GM04504 (cell line): ENCODE measurements at regions not wholly inside any gene's neighbourhood (a gene's known extent, or its start where the extent isn't known, plus 50 kb on each side); places are given as distances from the start of the nearest gene placed in this dataset.

Experiments used
- DNase-seq: peaks from one replicate; pipeline ENCODE4 v3.0.0-alpha.2; 2012; ENCODE audit warnings: low read depth

DNA sequence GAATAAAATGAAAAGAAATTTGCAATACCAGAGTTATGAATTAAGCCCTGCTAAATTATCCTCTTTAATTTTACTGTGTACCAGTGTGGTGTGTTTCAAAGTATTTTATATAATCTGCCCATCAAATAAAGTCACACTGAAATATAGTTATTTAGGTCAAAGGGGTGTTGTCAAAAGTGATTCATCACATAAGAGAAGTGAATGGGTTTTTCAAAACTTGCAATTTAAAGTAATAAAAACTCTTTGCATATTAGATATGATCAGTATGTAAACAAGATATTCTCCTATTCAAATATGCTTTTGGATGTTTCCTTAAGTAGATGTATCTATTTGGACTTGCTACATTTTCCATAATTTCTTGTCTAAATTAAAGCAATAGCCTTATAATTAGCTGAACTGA, 1183.0 kb upstream of the CDH18 start:
- DNase-seq = no peak

DNA sequence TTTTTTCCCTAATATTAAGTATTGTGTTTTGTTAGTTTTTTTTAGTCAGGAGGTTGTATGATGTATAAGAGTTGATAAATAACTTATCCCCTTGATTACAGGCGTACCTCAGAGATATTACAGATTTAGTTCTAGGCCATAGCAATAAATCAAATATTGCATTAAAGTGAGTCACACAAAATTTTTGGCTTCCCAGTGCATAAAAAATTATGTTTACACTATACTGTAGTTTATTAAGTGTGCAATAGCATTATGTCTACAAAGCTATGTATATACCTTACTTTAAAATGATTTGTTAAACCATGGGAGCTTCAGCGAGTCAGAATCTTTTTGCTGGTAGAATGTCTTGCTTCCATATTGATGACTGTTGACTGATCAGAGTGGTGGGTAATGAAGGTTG, 1180.6 kb upstream of the CDH18 start:
- DNase-seq = no peak

DNA sequence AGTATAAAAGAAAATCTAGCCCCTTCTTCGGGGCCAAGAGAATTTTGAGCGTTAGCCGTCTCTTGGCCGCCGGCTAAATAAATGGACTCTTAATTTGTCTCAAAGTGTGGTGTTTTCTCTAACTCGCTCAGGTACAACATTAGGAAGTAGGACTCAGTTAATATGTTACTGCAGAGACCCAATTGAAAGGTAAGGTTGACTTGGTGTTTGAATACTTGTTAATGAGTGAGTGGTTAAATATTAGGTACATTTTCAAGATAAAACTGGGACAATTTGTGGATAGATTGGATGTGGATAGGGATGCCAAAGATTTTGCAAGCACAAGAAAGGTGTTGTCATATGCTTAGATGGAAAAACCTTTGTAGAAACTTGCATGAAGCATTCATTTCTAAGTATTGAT, 1177.3 kb upstream of the CDH18 start:
- no peak for DNase-seq

DNA sequence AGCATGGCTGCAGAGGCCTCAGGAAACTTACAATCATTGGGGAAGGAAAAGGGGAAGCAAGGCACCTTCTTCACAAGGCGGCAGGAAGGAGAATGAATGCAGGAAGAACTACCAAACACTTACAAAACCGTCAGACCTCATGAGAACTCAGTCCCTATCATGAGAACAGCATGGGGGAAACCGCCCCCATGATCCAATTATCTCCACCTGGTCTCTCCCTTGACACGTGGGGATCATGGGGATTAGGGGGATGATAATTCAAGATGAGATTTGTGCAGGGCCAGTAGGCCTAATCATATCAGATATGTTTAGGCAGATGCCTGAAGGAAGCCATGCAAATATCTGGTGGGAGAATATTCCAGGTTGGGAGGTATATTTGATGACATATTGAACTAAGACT, 1176.4 kb upstream of the CDH18 start:
- no peak for DNase-seq

DNA sequence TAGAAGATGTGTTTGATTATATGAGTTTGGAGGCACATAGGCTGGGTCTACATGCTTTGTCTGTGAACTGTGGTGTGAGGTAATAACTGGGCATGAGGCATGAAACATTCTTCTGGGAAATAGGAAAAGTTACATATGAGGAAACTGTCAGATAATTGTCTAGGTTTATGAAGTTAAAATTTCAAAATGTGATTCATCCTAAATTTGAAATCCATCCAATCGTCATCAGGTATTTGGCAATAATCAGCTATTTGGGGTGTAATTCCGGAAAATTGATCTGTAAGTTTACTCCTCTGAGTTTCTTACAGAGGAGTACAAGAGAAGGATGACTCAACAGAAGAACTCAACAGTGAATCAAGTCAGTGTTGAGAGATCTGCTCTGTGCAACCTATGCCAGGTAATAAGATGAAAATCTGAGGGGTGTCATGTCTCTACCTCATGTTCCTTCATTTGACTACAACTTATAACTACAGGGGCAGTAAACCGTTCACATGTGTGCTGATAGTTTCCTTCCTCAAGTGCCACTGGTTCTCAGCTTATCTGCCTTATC, 1171.6 kb upstream of the CDH18 start:
- DNase-seq = no peak

DNA sequence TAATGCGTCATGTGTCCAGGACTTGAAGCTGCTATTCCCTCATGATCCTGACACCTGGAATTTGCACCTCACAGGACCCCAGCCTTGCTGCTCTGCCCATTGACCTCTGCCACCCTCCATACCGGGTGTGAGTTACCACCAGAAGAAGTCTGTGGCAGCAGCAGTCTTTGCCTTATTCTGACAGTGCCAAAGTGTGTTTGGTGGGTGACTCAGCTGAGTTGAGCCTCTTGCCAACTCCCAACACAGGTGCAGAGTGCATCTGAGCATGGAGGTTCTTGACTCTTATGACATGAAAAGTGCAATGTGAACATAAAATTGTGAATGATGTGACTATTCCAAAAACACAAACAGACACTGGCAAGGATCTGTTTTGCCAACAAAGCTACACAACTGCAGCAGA, 1166.5 kb upstream of the CDH18 start:
- no peak for DNase-seq

DNA sequence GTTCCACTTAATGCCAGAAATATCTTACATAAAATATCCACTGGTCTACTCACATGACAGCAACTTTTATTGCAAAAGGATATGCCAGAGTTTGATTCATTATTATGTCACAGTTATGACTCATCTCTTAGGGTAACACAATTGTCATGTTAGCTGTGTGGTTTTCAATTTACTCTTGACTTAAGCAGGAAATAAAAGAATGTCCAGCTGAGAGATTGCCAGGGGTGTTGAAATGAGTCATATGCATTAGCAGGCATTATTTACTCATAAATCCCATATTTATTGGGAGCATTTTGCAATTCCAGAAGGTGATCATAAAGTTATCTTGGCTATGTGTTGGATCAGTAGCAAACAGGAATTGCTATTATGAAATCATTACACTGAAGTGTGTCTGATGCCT, 1164.6 kb upstream of the CDH18 start:
- no peak for DNase-seq

DNA sequence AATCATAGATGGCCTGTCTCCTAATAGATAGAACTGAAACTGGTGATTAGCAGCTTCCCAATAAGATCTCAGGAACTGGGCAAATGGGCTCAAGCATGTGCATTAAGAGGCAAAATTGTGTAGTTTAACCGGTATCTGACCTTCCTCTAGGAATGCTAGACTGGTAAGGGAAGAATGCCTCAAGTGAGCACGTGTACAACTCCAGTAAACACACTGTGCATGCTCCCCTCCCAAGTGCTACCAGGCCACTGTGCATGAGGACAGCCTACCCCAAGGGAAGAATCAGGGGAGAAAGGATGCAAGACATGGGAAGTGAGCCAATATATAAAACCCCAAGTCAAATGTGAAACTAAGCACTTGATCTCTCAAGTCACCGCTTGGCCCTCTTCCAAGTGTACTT, 1157.4 kb upstream of the CDH18 start:
- no peak for DNase-seq

DNA sequence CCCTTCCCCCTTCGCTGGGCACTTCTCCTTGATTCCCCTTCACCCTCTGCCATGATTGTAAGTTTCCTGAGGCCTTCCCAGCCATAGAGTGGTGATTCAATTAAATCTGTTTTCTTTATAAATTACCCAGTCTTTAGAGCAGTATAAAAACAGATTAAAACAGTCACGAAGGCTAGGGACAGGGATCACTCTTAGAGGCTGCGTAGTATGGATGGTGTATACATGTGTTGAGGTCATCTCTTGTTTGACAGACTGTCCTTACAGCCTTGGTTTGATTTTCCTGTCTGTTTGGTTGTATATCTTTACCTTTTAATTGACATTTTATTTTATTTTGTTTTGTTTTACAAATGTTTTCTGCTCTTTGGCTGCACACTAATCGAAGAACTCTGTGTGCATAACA, 1155.7 kb upstream of the CDH18 start:
- DNase-seq = no peak

DNA sequence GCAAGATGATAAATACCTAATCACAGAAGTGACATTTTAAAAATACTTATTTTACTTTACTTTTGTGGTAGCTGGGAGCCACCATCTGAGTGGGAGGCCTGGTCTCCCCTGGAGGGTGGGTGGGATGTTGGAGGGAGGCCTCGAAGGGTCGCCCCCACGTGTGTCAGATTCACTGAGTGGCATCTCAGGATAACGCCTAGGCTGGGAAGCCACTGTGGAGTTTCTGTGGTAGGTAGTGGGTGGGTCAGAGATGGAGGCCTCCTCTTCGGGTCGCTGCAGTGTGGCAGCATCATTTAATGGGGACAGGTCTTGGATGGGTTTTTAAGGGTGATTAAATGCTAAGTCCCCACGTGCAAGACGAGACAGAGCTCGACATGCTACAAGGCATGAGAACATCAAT, 1154.8 kb upstream of the CDH18 start:
- no peak for DNase-seq

DNA sequence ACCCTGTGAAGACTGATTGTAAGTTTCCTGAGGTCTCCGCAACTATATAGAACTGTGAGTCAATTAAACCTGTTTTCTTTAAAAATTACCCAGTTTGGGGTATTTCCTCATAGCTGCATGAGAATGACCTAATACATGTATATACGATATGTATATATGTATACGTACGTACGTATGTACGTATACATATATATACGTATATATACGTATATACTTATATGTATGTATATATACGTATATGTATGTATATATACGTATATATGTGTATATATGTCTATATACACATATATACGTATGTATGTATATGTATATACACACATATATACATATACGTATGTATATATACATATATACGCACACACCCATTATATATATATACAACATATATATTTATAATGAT, 1153.0 kb upstream of the CDH18 start:
- DNase-seq = no peak

DNA sequence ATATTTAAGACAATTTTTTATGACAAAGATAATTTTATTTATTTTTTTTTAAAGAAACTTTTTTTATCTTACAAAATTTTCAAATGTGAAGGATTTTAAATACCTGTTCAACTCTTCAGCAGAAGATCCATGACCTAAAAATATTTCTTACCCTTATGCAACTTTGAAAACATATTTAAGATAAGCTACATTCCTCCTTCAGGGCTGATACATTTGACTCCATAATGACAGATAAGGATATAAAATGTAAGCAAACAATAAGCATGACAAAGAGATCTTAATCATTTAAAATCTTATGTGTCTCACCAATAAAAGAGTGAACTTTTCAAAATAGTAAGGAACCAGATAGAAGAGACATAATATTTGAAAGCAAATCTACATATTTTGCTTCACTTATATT, 1138.2 kb upstream of the CDH18 start:
- no peak for DNase-seq

DNA sequence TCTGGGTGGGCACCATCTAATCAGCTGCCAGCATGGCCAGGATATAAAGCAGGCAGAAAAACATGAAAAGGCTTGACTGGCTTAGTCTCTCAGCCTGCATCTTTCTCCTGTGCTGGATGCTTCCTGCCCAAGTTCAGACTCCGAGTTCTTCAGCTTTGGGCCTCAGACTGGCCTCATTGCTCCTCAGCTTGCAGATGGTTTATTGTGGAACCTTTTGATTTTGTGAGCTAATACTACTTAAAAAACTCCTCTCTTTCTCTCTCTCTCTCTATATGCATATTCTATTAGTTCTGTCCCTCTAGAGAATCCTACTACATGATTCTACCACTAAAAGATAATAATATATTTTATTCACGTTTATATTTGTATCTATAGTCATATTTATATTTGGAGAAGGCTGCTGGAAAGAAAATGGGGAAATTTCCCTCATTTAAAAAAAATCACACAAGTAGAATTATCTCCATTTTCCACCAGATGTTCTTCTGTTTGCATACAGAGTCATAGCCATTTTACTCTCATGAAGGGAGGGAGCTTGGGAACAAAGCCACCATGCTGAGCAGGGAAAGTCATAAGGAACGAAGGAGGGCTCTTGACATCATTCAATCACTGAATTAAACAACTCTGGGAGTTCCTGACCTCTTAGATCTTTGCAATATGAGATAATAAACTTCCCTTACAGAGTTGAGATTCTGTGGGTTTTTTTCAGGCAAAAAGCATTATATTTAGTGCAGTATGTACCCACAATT, 1137.4 kb upstream of the CDH18 start:
- DNase-seq = no peak

DNA sequence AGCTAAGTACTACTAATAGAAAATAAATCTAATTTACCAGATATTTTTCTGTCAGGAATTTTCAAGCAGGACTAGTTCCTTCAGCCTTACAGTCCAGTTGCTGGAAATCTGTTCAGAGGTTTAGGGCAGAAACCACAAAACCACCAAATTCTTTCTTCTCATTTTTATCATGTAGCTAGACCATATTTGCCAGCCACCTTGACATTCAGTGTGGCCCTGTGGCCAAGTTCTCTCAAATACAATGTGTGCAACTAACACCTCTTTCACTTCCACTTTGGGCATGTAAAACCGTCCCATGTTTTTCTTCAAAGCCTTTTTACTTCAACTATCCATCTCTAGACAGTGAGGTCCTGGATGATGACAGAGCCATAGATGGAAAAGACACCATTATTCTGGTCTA, 1133.2 kb upstream of the CDH18 start:
- DNase-seq = no peak

DNA sequence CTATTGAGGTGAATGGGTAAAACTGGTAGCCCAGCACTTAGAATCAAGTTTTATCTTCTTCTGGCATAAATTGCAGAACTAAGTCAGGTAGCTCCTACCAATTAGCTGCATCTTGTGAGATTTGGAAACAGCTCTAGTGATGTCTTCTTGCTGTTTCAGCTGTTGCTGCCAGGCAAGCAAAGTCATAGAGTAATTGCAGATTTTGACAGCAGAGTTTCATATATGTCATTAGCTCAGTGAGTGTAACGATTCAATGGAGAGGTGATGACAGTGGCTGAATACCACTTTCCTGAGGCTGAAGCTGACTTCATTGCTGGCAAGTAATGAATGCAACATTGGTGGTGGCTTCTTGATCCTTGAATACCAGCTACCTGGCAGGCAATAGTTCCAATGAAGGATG, 1109.7 kb upstream of the CDH18 start:
- no peak for DNase-seq

DNA sequence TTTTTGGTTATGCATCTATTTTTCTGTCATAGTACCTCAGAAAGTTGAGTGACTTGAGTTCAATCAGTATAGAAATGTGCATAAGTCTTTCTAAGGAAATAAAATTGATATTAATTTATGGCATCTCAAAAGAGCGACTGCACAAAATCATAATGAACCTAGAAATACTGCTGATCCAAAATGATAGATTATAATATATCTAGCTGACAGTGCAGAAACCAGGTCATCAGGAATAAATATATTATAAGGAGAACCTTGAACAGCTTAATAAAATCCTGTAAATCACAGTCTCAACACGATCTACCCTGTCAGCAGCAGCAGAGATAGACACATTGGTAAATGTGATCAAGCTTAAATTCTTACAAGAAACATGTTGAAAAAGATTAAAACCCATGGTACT, 1106.6 kb upstream of the CDH18 start:
- no peak for DNase-seq

DNA sequence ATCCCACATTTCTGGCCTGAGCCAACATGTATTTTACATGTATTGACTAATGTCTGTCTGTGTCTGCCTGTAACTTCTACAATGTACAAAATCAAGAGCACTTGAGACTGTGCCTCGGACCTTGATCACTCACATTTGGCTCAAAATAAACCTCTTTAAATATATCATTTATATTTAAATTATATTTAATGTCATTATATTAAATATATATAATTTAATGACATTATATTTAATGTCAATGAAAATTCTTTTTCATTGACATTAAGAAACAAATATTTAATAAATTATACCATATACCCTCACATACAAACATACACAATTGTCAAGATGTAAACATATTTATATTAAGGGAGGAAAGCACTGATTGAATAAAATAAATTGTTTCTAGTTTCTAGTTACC, 1099.8 kb upstream of the CDH18 start:
- no peak for DNase-seq

DNA sequence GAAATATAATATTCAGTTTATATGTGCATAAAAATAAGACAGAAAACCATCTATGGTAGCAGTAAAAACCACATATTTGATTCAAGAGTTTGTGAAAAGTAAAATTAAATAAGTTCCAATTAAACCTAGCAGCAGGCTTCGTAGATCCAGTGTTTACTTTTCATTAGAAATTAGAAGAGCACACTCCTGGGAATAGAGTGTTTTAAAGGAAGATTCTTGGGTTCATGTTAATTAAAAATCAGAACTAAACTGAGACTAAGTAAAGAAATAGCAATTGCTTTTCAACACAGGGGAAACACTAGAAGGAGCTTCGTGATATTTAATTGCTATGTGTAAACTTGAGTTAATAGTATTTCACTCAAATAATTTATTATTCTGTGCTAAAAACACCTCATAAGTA, 1097.8 kb upstream of the CDH18 start:
- DNase-seq = no peak

DNA sequence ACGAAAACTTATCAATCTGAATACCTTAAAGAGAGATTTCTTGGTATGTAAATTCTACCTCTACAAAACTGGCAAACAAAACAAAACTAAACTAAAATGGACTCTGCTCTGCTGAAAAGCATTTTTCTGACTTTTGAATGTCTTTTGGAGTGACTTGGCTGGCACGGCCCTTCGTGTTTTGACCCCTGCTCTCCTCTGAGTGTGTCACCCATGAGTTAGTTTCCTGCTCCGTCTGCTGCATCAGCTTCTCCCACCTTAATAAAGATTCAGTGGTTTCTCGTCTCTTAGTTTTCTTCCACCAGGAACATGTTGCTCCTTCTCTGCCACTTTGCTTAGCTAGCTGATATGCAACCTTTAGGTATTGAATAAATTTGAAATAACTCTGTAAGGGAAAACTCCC, 1084.0 kb upstream of the CDH18 start:
- DNase-seq = no peak

DNA sequence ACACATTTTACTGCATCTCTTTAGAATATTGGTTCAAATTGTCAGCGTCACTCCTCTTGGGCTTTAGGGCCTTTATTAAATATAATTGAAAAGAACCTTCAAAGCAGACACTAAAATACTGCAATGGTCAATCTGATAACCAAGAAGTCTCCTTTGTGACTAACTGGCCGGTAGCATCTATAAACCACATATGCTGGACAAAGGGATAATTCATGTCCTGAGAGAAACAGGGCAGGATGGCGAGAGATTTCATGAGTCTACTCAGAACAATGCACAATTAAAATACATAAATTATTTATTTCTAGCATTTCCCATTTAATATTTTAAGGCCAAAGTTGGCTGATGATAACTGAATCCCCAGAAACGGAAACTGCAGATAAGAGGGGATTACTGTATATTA, 1083.4 kb upstream of the CDH18 start:
- DNase-seq = no peak

DNA sequence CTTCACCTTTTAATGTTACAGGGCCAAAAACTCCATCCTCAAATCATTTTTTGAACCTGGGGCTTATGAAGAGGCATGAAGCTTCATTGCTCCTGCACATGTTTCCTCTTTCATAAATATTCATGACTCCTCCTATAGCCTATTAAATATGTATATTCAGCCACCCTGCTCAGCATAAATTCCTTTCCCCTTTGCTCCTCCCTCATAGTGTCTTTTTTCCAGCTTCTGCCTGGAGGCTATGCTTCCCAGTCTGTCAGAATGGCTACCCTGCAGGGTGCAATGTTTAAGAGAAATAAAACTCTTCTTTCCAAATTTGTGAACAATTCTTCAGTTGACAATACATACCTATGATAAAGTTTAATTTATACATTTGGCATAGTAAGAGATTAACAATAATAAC, 1082.9 kb upstream of the CDH18 start:
- no peak for DNase-seq

DNA sequence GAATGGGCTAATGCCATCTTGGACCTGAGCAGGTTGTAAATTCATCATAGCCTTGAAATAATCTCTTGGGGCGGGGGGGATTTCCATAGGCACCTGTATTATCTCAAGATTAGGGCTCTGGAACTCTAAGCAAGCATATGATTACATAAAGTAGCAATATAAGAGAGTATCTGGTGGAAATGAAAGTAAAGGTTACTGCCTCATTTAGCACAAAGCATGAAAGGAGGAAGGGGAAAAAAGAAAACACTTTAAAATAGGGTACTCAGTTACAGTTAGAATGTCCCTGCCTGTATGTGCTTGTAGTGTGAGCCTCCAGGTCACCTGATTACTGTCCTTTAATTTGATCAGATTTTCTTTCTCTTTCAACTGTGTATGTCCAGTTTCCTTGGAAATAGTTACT, 1079.7 kb upstream of the CDH18 start:
- DNase-seq = no peak

DNA sequence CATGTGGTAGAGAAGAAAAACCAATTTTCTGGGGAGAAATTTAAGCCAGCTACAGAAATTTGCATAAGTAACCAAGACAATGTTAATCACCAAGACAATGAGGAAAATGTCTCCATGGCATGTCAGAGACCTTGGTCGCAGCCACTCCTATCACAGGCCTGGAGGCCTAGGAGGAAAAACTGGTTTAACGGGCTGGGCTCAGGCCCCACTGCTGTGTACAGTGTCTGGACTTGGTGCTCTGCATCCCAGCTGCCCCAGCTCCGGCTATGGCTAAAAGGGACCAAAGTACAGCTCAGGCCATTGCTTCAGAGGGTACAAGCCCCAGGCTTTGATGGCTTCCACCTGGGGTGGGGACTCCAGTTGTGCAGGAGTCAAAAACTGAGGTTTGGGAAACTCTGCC, 1075.1 kb upstream of the CDH18 start:
- DNase-seq = no peak

DNA sequence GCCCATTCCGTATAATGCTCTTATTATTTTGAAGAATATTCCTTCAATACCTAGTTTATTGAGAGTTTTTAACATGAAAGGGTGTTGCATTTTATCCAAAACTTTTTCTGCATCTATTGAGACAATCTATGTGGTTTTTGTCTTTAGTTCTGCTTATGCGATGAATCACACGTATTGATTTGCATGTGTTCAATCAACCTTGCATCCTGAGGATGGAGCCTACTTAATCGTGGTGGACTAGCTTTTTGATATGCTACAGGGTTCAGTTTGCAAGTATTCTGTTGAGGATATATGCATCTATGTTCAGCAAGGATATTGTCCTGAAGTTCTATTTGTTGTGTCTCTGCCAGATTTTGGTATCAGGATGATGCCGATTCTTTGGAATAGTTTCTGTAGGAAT, 1070.3 kb upstream of the CDH18 start:
- no peak for DNase-seq

DNA sequence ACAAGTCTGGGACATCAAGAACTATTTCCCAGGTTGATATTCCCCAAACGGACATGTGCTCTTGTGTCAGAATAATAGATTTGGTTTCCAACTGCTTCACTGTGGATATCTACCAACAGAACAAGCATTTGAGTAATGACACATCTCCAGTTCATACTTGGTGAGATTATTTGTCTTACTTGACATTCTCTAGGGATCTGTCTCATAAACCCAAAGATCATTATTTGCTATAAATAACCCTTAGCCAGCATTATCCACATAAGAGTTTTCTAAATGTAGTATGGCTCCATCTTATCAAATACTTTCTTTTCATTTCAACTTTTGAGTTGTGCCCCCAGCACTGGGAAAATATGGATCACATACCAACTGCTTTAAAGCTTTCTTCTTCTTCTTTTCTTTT, 1063.9 kb upstream of the CDH18 start:
- no peak for DNase-seq
